ENCODE measurements at regions not wholly inside any gene's neighbourhood (a gene's known extent, or its start where the extent isn't known, plus 50 kb on each side); places are given as distances from the start of the nearest gene placed in this dataset.
A peak's percentile ranks its signal among the peaks of the same experiment; 100 is the strongest.
"Not testable (repeated sequence)": the region's sequence is repeated elsewhere in the genome, so short reads cannot be mapped to it uniquely, and the experiment has no call there.

DNA sequence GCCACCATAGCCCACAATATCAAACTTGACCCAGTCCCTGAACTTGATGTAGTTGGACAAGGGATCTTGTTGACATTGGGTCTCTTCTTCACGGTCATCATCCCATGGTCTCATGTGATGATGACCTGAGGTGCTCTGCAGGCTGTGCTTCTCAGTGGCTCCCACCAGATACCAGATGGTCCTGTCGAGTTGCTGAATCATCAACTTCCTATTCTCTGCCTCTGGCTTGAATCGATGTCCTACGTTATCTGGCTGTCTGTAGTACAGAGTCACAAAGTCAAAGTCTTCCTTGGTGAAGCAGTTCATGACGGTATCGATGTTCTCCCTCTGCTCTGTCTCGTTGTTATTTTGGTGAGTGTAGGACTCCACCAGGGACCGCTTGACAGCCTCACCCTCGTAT lies 145.7 kb upstream of the ALDH3B2 start:
- no peaks in the 10 kb centered on the region for H3K36me3 ChIP-seq
- peaks cover 4% of the 10 kb centered on the region for H3K27me3 ChIP-seq
- H3K27ac ChIP-seq: no peak overlapping the region
- H3K4me3 ChIP-seq: no peak overlapping the region
- TF ChIP-seq, protein P1, sequence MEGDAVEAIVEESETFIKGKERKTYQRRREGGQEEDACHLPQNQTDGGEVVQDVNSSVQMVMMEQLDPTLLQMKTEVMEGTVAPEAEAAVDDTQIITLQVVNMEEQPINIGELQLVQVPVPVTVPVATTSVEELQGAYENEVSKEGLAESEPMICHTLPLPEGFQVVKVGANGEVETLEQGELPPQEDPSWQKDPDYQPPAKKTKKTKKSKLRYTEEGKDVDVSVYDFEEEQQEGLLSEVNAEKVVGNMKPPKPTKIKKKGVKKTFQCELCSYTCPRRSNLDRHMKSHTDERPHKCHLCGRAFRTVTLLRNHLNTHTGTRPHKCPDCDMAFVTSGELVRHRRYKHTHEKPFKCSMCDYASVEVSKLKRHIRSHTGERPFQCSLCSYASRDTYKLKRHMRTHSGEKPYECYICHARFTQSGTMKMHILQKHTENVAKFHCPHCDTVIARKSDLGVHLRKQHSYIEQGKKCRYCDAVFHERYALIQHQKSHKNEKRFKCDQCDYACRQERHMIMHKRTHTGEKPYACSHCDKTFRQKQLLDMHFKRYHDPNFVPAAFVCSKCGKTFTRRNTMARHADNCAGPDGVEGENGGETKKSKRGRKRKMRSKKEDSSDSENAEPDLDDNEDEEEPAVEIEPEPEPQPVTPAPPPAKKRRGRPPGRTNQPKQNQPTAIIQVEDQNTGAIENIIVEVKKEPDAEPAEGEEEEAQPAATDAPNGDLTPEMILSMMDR (IDR thresholded peaks at IDR 0.05): no peak
- H3K9me3 ChIP-seq: no peaks in the 10 kb centered on the region
- no peaks in the 10 kb centered on the region for H3K4me1 ChIP-seq
- no peak for ATAC-seq
- intact Hi-C loops (cut with DNase I): no loop called here
- peak; percentile 3 for DNase-seq

DNA sequence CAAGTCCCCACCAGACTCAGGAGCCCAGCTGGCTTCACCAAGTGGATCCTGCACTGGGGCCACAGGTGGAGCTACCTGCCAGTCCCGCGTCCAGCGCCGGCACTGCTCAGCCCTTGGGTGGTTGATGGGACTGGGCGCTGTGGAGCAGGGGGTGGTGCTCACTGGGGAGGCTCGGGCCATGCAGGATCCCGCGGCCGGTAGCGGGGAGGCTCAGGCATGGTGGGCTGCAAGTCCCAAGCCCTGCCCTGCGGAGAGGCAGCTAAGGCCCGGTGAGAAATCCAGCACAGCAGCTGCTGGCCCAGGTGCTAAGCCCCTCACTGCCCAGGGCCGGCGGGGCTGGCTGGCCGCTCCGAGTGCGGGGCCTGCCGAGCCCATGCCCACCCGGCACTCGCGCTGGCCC lies 143.1 kb upstream of the ALDH3B2 start:
- ATAC-seq; H3K4me1 ChIP-seq; H3K27ac ChIP-seq; H3K4me3 ChIP-seq; intact Hi-C loops (cut with DNase I); H3K9me3 ChIP-seq; H3K27me3 ChIP-seq; H3K36me3 ChIP-seq: not testable (repeated sequence)
- DNase-seq: peak; percentile 61

DNA sequence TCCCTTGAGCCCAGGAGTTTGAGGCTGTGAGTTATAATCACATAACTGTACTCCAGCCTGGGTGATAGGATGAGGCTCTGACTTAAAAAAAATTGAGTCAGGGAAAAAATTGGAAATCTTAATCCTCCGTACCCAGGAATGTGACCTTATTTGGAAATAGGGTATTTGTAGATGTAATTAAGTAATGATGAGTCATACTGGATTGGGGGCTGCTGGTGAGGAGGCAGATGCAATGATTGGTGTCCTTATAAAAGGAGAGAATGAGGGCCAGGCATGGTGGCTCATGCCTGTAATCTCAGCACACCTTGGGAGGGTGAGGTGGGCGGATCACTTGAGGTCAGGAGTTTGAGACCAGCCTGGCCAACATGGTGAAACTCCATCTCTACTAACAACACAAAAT lies 134.9 kb upstream of the ALDH3B2 start:
- H3K36me3 ChIP-seq; H3K27me3 ChIP-seq; ATAC-seq; H3K4me3 ChIP-seq; DNase-seq; H3K9me3 ChIP-seq; intact Hi-C loops (cut with DNase I); H3K27ac ChIP-seq; H3K4me1 ChIP-seq: not testable (repeated sequence)

DNA sequence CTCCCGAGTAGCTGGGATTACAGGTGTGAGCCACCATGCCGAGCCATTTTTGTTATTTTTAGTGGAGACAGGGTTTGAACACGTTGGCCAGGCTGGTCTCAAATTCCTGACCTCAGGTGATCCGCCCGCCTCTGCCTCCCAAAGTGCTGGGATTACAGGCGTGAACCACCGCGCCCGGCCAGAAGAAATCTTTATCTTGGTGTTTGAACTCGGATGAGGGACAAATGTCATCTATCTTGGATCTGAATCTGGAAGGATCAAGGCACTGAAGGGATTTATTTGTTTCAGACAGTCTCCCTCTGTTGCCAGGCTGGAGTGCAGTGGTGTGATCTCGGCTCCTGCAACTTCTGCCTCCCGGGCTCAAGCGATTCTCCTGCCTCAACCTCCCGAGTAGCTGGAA lies 133.5 kb upstream of the ALDH3B2 start:
- ATAC-seq; H3K27me3 ChIP-seq; intact Hi-C loops (cut with DNase I); H3K4me3 ChIP-seq; H3K9me3 ChIP-seq; H3K36me3 ChIP-seq; H3K27ac ChIP-seq; H3K4me1 ChIP-seq; DNase-seq: not testable (repeated sequence)

DNA sequence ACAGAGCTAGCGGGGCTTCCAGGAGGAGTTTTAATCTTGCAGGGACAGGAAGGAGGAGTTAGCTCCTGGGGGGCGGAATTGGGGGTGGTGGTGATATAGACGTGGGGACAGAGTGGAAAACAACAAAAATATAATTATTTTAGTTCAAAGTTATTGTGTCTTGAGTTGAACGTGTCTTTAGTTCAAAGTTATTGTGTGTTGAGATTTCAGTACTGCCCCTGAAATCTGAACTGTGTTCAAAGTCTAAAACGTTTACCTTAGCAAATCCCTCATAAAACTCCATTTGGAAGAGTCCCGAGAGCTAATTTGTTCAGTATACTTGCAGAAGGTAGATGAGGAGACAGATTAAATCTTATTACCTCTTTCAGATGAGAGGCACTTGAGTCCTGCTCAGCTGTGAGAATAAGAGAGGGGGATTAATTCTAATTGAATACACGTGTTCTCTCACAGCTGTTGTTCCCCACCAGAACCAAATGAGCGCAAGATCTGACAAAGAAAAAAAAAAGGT lies 132.4 kb upstream of the ALDH3B2 start:
- ATAC-seq; intact Hi-C loops (cut with DNase I); H3K4me3 ChIP-seq; H3K27me3 ChIP-seq; H3K4me1 ChIP-seq; DNase-seq; H3K27ac ChIP-seq; H3K9me3 ChIP-seq; H3K36me3 ChIP-seq: not testable (repeated sequence)

DNA sequence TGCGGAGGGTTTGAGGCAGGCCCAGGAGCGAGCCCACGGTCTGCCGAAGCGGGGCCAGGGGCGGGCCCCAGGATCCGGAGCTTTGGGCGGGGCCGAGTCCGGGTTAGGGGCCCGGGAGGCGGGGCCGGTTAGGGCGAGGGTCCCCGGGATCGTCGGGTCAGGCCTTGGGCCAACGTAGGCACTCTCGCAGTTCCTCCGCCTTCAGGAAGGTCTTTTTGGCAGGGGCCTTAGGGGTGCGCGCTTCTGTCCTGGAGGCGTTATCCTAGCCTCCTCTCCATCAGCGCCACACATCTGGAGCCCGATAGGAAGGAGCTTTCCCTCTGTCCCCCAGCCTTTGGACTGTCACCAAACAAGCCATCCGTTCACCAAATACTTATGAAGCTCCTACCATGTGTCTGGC lies 131.8 kb upstream of the ALDH3B2 start:
- ATAC-seq; DNase-seq; H3K9me3 ChIP-seq; intact Hi-C loops (cut with DNase I); H3K36me3 ChIP-seq; H3K27me3 ChIP-seq; H3K4me1 ChIP-seq: not testable (repeated sequence)
- Histone ChIP-seq H3K4me3 (peak overlapping the region; percentile 58), H3K27ac (peak overlapping the region; percentile 63)

DNA sequence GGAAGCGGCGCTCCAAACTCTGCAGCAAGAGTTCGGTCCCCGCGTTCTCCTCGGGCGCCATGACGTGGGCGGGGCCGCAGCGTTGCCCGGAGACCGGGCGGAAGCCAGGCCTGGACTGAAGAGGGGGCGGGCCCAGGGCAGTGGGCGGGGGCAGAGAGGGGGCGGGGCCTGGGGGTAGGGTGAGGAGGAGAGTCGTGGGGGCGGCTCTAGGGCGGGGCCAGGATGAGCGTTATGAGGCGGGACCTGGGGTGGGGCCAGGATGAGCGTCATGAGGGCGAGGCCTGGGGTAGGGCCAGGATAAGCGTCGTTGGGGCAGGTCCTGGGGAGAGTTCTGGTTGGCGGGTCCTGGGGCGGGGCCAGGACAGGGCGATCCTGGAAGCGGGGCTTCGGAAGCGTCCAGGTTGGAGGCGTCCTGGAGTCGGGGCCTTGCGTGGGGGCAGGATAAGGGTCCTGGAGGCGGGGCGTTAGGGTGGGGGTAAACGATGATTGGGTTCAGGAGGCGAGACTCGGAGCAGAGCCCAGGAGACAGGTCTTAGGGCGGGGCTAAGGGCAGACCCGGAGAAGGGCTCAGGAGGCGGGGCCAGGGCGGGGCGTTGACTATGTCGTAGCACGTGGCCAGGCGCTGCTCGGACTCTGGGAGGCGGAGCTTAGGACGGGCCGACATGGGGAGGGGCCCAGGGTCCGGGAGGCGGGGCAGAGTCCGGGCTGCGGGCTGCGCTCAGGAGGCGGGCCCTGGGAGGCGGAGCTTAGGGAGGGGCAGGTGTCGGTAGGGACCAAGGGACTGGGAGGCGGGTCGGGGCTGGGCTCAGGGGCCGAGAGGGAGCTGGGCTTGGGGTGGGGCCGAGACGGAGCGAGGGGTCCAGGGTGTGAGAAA lies 131.1 kb upstream of the ALDH3B2 start:
- H3K36me3 ChIP-seq; H3K27me3 ChIP-seq; H3K4me1 ChIP-seq; H3K9me3 ChIP-seq; intact Hi-C loops (cut with DNase I): not testable (repeated sequence)
- H3K4me3 ChIP-seq: peak overlapping the region; percentile 66
- DNase-seq (peak; percentile 100), ATAC-seq (peak; percentile 100)
- peak overlapping the region; percentile 63 for H3K27ac ChIP-seq

DNA sequence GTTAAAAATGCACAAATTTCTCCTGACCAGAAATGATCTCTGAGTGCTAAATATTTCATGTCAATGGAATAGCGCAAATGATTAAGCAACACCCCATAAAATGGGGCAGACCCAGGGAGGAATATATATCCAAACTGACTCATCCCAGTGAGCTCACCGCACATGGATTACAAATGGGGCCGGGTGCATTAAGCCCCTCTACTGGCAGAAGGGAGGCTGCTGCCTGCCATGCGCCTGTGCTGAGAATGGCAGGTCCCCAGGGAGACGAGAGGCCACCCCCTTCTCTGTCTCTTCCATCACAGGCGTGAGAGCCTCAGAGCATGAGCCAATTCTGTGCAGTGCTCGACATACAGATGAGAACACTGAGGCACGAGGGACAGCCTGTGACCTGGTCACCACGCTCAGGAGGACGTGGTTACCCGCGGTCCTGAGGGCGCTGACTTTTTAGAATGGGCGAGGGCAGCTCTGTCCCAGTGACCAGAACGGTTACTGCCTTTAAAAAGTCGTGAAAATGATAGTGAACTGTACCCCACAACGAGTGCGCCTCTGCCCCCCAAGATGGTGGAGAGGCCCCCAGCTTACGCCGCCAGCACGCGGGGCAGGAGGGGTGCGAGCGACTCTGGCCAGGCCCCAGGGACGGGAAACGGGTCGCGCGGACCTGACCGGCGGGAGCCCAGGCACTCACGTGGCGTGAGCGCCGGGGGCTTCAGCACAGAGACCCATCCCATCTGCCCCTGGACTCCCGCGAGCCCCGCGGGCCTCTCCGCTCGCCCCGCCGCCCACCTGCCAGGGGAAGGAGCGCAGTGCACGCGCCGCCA lies 130.2 kb upstream of the ALDH3B2 start:
- H3K36me3 ChIP-seq; H3K4me1 ChIP-seq; intact Hi-C loops (cut with DNase I); ATAC-seq; H3K27me3 ChIP-seq; DNase-seq; H3K9me3 ChIP-seq: not testable (repeated sequence)
- H3K4me3 ChIP-seq: peak overlapping the region; percentile 66
- peak overlapping the region; percentile 60 for H3K27ac ChIP-seq

DNA sequence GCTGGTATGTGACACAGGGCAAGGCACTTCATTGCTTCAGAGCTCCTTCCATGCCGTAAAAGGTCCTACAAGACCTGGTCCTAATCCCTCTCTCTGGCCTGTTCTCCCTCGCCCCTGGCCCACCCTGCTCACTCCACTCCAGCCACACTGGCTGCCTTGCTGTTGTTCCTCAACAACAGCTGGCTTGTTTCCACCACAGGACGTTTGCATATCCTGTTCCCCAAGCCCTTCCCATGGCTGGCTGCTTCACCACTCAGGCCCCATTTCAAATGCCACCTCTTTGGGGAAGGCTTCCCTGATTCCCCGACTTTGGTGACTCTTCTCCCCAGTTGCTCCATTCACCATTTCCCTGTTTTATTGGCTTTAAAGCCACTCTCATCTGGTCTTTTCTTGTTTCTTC lies 129.1 kb upstream of the ALDH3B2 start:
- H3K36me3 ChIP-seq; H3K4me3 ChIP-seq; intact Hi-C loops (cut with DNase I); H3K27ac ChIP-seq; H3K4me1 ChIP-seq; H3K9me3 ChIP-seq; H3K27me3 ChIP-seq; ATAC-seq; DNase-seq: not testable (repeated sequence)

DNA sequence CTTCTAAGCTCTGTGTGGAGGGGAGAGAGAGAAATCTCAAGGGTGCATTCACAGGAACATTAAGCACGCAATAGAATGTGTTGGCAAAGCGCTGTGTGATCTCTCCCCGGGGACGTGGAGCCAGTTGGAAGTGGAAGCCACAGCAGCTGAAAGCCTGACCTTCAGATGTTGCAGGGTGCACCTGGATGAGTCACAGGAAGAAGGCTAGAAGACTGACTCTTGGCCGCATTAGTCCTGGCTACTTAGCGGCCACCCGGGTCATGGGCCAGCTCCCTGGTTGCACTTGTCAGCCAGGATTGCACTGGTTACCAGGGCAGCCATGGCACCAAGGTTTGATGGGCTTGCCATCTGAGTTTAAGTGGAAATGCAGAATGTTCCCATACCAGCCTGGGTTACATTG lies 128.6 kb upstream of the ALDH3B2 start:
- DNase-seq; H3K36me3 ChIP-seq; intact Hi-C loops (cut with DNase I); H3K9me3 ChIP-seq; H3K27me3 ChIP-seq; H3K27ac ChIP-seq; ATAC-seq; H3K4me3 ChIP-seq; H3K4me1 ChIP-seq: not testable (repeated sequence)

DNA sequence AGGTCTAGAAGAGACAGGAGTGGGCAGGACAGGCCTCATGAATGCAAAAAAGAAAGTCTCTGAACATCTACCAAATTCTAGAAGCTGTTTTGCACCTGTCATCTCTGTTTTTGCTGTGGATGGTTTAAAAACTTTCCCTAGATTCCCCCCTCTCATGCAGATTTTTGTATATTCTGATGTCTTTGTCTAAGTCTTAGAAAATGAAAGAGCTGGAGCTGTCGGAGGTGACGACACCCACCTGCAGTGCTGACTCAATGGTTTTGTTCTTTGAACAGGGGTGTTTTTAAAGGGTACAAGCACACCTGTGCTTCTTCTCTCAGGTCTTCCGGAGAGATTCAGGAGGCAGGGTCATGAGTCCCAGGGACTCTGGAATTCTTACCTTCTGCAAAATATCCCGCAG lies 128.2 kb upstream of the ALDH3B2 start:
- DNase-seq; ATAC-seq; H3K27ac ChIP-seq; H3K4me3 ChIP-seq; H3K9me3 ChIP-seq; intact Hi-C loops (cut with DNase I); H3K4me1 ChIP-seq; H3K36me3 ChIP-seq; H3K27me3 ChIP-seq: not testable (repeated sequence)

DNA sequence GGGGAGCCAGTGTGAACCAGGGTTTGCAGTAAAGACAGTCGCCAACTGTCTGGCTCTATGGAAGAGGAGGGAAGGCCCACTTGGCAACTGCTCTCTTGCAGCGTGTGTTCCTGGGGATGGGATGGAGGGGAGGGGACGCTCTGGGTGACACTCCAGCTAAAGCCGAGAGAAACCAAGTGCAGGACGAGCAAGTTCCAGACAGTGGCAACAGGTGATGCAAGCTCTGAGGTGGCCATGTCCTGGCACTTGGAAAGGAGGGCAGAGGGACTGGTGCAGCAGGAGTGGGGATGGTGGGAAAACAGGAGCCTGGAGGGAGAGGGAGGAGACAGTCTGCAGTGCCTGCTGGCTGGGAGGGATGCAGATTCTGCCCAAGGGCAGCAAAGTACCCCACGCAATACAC lies 127.0 kb upstream of the ALDH3B2 start:
- H3K4me3 ChIP-seq; H3K36me3 ChIP-seq; intact Hi-C loops (cut with DNase I); H3K27me3 ChIP-seq; H3K4me1 ChIP-seq; H3K27ac ChIP-seq; H3K9me3 ChIP-seq; ATAC-seq; DNase-seq: not testable (repeated sequence)

DNA sequence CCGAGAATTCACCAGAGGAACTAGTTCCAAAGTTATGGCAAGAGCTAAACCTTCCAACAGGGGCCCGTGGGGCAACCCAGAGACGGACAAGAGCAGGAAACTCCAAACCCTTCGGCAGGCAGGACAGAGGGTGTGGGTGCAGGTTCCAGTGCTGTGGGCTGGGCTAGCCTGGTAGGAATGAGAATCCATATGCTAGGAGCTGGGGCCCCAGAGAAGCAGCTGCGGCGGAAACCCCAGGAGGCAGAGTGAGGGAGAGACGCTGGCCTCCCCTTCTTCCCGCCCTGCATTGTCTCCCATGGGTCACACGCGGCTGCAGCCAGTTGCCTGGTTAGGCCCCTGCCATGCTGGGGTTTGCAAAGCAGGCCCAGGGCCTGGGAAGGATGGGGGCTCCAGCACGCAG lies 126.2 kb upstream of the ALDH3B2 start:
- H3K4me1 ChIP-seq; H3K9me3 ChIP-seq; ATAC-seq; H3K27ac ChIP-seq; intact Hi-C loops (cut with DNase I); DNase-seq; H3K27me3 ChIP-seq; H3K4me3 ChIP-seq; H3K36me3 ChIP-seq: not testable (repeated sequence)

Data from upper lobe of right lung (tissue), 1 donor.